SK-N-SH treated with all-trans-retinoic acid at 6 μM for 48 hours (cell line): ENCODE measurements at regions not wholly inside any gene's neighbourhood (a gene's known extent, or its start where the extent isn't known, plus 50 kb on each side); places are given as distances from the start of the nearest gene placed in this dataset.

ENCODE experiments used
- CSDC2 ChIP-seq: fragments of 250-450 bp; sonication (Bioruptor Pico); IDR thresholded peaks from 2 replicates; pipeline ENCODE4 v1.5.0; 2020; ENCODE audit warnings: mild to moderate bottlenecking, moderate library complexity
- PPARA ChIP-seq: fragments of 250-450 bp; sonication (Bioruptor Pico); IDR thresholded peaks from 2 replicates; pipeline ENCODE4 v1.5.0; 2020; ENCODE audit warnings: mild to moderate bottlenecking, borderline replicate concordance
- TF ChIP-seq, protein P1 (sequence below): fragments of 250-450 bp; sonication (Bioruptor Pico); IDR thresholded peaks from 2 replicates; pipeline ENCODE4 v1.5.1; 2021; ENCODE audit warnings: mild to moderate bottlenecking, moderate library complexity

DNA sequence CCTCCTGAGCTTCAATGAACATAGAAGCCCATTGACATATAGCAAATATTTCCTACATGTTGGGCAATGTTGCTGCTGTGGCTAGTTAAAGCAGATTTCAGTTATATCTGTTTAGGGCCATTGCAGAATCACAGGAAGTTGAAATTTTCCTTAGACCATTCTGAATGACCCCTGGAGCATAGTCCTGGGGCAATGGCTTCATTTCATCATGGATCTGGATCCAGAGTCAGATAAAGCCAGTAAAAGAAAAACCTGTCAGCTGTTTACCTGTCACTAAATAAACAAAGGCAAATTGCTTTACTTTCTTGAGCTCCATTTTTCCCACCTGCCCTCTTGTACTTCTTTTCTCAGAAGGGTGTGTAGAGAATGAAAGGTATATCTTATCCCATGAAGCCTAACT is 494.0 kb upstream of the MAP3K7 start:
- TF ChIP-seq, protein P1, sequence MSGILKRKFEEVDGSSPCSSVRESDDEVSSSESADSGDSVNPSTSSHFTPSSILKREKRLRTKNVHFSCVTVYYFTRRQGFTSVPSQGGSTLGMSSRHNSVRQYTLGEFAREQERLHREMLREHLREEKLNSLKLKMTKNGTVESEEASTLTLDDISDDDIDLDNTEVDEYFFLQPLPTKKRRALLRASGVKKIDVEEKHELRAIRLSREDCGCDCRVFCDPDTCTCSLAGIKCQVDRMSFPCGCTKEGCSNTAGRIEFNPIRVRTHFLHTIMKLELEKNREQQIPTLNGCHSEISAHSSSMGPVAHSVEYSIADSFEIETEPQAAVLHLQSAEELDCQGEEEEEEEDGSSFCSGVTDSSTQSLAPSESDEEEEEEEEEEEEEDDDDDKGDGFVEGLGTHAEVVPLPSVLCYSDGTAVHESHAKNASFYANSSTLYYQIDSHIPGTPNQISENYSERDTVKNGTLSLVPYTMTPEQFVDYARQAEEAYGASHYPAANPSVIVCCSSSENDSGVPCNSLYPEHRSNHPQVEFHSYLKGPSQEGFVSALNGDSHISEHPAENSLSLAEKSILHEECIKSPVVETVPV (CRISPR knock-in tag): no peak
- TF ChIP-seq PPARA (CRISPR knock-in tag) (no peak), CSDC2 (CRISPR knock-in tag) (no peak)
